Parathyroid adenoma (tissue), 2 donors: ENCODE measurements at regions not wholly inside any gene's neighbourhood (a gene's known extent, or its start where the extent isn't known, plus 50 kb on each side); places are given as distances from the start of the nearest gene placed in this dataset.

ENCODE experiments used
- H2AFZ ChIP-seq: fragments of 300-600 bp; sonication (generic); one replicate; pipeline ENCODE4 v1.7.0; 2017; ENCODE audit warnings: antibody characterized with exemption, mild to moderate bottlenecking
- H3K27ac ChIP-seq: fragments of 300-600 bp; sonication (generic); one replicate; pipeline ENCODE4 v1.7.0; 2017
- H3K27me3 ChIP-seq: fragments of 300-600 bp; sonication (generic); one replicate; pipeline ENCODE4 v1.7.0; 2017; ENCODE audit warnings: low read length; ENCODE audit not compliant: control insufficient read depth, insufficient read depth
- H3K36me3 ChIP-seq: fragments of 300-600 bp; sonication (generic); one replicate; pipeline ENCODE4 v1.7.0; 2017; ENCODE audit warnings: low read length; ENCODE audit not compliant: control insufficient read depth, insufficient read depth
- H3K4me1 ChIP-seq: fragments of 300-600 bp; sonication (generic); one replicate; pipeline ENCODE4 v1.7.0; 2017; ENCODE audit warnings: control low read depth
- H3K4me2 ChIP-seq: fragments of 300-600 bp; sonication (generic); one replicate; pipeline ENCODE4 v1.7.0; 2017; ENCODE audit warnings: low read length
- H3K4me3 ChIP-seq: fragments of 300-600 bp; sonication (generic); one replicate; pipeline ENCODE4 v1.7.0; 2017; ENCODE audit warnings: low read depth, low read length
- H3K79me2 ChIP-seq: fragments of 300-600 bp; sonication (generic); one replicate; pipeline ENCODE4 v1.7.0; 2017; ENCODE audit warnings: control low read depth
- H3K9ac ChIP-seq: fragments of 300-600 bp; sonication (generic); one replicate; pipeline ENCODE4 v1.7.0; 2017; ENCODE audit warnings: mild to moderate bottlenecking
- H3K9me3 ChIP-seq: fragments of 300-600 bp; sonication (generic); one replicate; pipeline ENCODE4 v1.7.0; 2017; ENCODE audit warnings: low read length; ENCODE audit not compliant: control insufficient read depth
- CTCF ChIP-seq: fragments of 300-600 bp; sonication (generic); IDR thresholded peaks from one replicate; pipeline ENCODE4 v1.7.0; 2017; ENCODE audit warnings: antibody characterized with exemption, mild to moderate bottlenecking
- donor health status: primary hyperparathyroidism.

- no peak overlapping the region for H3K4me2 ChIP-seq
- no peak overlapping the region for H3K4me3 ChIP-seq
These were observed 1319.7 kb upstream of the CRIM1 start for GRCh38 chr2:35035883-35036282.

GRCh38 chr2:35033748-35034147, 1321.8 kb upstream of the CRIM1 start:
- Histone ChIP-seq H3K79me2 (no peaks in the 10 kb centered on the region), H3K4me3 (no peak overlapping the region), H3K4me2 (no peak overlapping the region), H3K36me3 (no peaks in the 10 kb centered on the region), H2AFZ (no peak overlapping the region), H3K4me1 (no peaks in the 10 kb centered on the region), H3K27me3 (no peaks in the 10 kb centered on the region), H3K9me3 (no peaks in the 10 kb centered on the region), H3K9ac (no peak overlapping the region), H3K27ac (no peak overlapping the region)
- TF ChIP-seq CTCF: no peak

More at GRCh38 chr2:35035883-35036282, 1319.7 kb upstream of the CRIM1 start:
- H2AFZ ChIP-seq: no peak overlapping the region
- no peak overlapping the region for H3K9ac ChIP-seq
- no peaks in the 10 kb centered on the region for H3K4me1 ChIP-seq
- H3K36me3 ChIP-seq: no peaks in the 10 kb centered on the region
- H3K27me3 ChIP-seq: no peaks in the 10 kb centered on the region
- H3K9me3 ChIP-seq: no peaks in the 10 kb centered on the region
- no peaks in the 10 kb centered on the region for H3K79me2 ChIP-seq
- H3K27ac ChIP-seq: no peak overlapping the region
- no peak for TF ChIP-seq CTCF

GRCh38 chr2:35023545-35023944, 1332.0 kb upstream of the CRIM1 start:
- no peak overlapping the region for H3K9ac ChIP-seq
- TF ChIP-seq CTCF: no peak
- no peaks in the 10 kb centered on the region for H3K36me3 ChIP-seq
- H3K79me2 ChIP-seq: no peaks in the 10 kb centered on the region
- no peak overlapping the region for H3K4me2 ChIP-seq
- no peaks in the 10 kb centered on the region for H3K9me3 ChIP-seq
- no peak overlapping the region for H2AFZ ChIP-seq
- H3K4me3 ChIP-seq: no peak overlapping the region
- no peaks in the 10 kb centered on the region for H3K27me3 ChIP-seq
- no peak overlapping the region for H3K27ac ChIP-seq
- no peaks in the 10 kb centered on the region for H3K4me1 ChIP-seq

GRCh38 chr2:35000453-35000852, 1355.1 kb upstream of the CRIM1 start:
- H2AFZ ChIP-seq: no peak overlapping the region
- H3K27ac ChIP-seq: no peak overlapping the region
- no peak overlapping the region for H3K9ac ChIP-seq
- H3K4me2 ChIP-seq: no peak overlapping the region
- no peak for TF ChIP-seq CTCF
- H3K4me3 ChIP-seq: no peak overlapping the region
- H3K9me3 ChIP-seq: no peaks in the 10 kb centered on the region
- H3K79me2 ChIP-seq: no peaks in the 10 kb centered on the region
- no peaks in the 10 kb centered on the region for H3K36me3 ChIP-seq
- H3K27me3 ChIP-seq: no peaks in the 10 kb centered on the region
- H3K4me1 ChIP-seq: no peaks in the 10 kb centered on the region

- H3K79me2 ChIP-seq: no peaks in the 10 kb centered on the region
- TF ChIP-seq CTCF: no peak
These were observed 1356.8 kb upstream of the CRIM1 start for GRCh38 chr2:34998741-34999140.

More at GRCh38 chr2:34998741-34999140, 1356.8 kb upstream of the CRIM1 start:
- Histone ChIP-seq H3K9ac (no peak overlapping the region), H3K4me2 (no peak overlapping the region), H3K4me3 (no peak overlapping the region), H2AFZ (no peak overlapping the region), H3K27ac (no peak overlapping the region), H3K4me1 (no peaks in the 10 kb centered on the region), H3K36me3 (no peaks in the 10 kb centered on the region), H3K27me3 (no peaks in the 10 kb centered on the region), H3K9me3 (no peaks in the 10 kb centered on the region)
